ENCODE measurements at regions not wholly inside any gene's neighbourhood (a gene's known extent, or its start where the extent isn't known, plus 50 kb on each side); places are given as distances from the start of the nearest gene placed in this dataset.
"Not testable (repeated sequence)": the region's sequence is repeated elsewhere in the genome, so short reads cannot be mapped to it uniquely, and the experiment has no call there.

GRCh38 chr18:4765401-4765800 lies 310.3 kb upstream of the DLGAP1 start:
- no peak for DNase-seq (ENCODE audit: low read depth in 2 of 2)

GRCh38 chr18:4762330-4762729 lies 307.2 kb upstream of the DLGAP1 start:
- DNase-seq (ENCODE audit: low read depth in 2 of 2): no peak

- no peak for DNase-seq (ENCODE audit: low read depth in 2 of 2)
Observed at GRCh38 chr18:4758980-4759379, 303.9 kb upstream of the DLGAP1 start.

GRCh38 chr18:4755848-4756247 lies 300.7 kb upstream of the DLGAP1 start:
- DNase-seq (ENCODE audit: low read depth in 2 of 2): no peak

- not testable (repeated sequence) for DNase-seq (ENCODE audit: low read depth in 2 of 2)
Observed at GRCh38 chr18:4753151-4753550, 298.0 kb upstream of the DLGAP1 start.

GRCh38 chr18:4751523-4751922 lies 296.4 kb upstream of the DLGAP1 start:
- DNase-seq (ENCODE audit: low read depth in 2 of 2): no peak

- DNase-seq (ENCODE audit: low read depth in 2 of 2): no peak
Observed at GRCh38 chr18:4750393-4751346, 295.6 kb upstream of the DLGAP1 start.

- DNase-seq (ENCODE audit: low read depth in 2 of 2): no peak
Observed at GRCh38 chr18:4748975-4749374, 293.9 kb upstream of the DLGAP1 start.

- no peak for DNase-seq (ENCODE audit: low read depth in 2 of 2)
Observed at GRCh38 chr18:4734903-4735302, 279.8 kb upstream of the DLGAP1 start.

GRCh38 chr18:4734021-4734420 lies 278.9 kb upstream of the DLGAP1 start:
- no peak for DNase-seq (ENCODE audit: low read depth in 2 of 2)

GRCh38 chr18:4721545-4721944 lies 266.4 kb upstream of the DLGAP1 start:
- DNase-seq (ENCODE audit: low read depth in 2 of 2): no peak

GRCh38 chr18:4720518-4720917 lies 265.4 kb upstream of the DLGAP1 start:
- no peak for DNase-seq (ENCODE audit: low read depth in 2 of 2)

GRCh38 chr18:4705894-4706293 lies 250.8 kb upstream of the DLGAP1 start:
- no peak for DNase-seq (ENCODE audit: low read depth in 2 of 2)

- DNase-seq (ENCODE audit: low read depth in 2 of 2): no peak
Observed at GRCh38 chr18:4704781-4705180, 249.7 kb upstream of the DLGAP1 start.

GRCh38 chr18:4691836-4692235 lies 236.7 kb upstream of the DLGAP1 start:
- no peak for DNase-seq (ENCODE audit: low read depth in 2 of 2)

- not testable (repeated sequence) for DNase-seq (ENCODE audit: low read depth in 2 of 2)
Observed at GRCh38 chr18:4678685-4679084, 223.6 kb upstream of the DLGAP1 start.

- no peak for DNase-seq (ENCODE audit: low read depth in 2 of 2)
Observed at GRCh38 chr18:4677006-4677405, 221.9 kb upstream of the DLGAP1 start.

- DNase-seq (ENCODE audit: low read depth in 2 of 2): no peak
Observed at GRCh38 chr18:4672162-4672561, 217.1 kb upstream of the DLGAP1 start.

GRCh38 chr18:4658804-4659203 lies 203.7 kb upstream of the DLGAP1 start:
- no peak for DNase-seq (ENCODE audit: low read depth in 2 of 2)

- DNase-seq (ENCODE audit: low read depth in 2 of 2): no peak
Observed at GRCh38 chr18:4653418-4653817, 198.3 kb upstream of the DLGAP1 start.

GRCh38 chr18:4641771-4642368 lies 186.8 kb upstream of the DLGAP1 start:
- no peak for DNase-seq (ENCODE audit: low read depth in 2 of 2)

GRCh38 chr18:4640349-4641012 lies 185.4 kb upstream of the DLGAP1 start:
- no peak for DNase-seq (ENCODE audit: low read depth in 2 of 2)
